Lower lobe of right lung (tissue), 2 donors: ENCODE measurements at regions not wholly inside any gene's neighbourhood (a gene's known extent, or its start where the extent isn't known, plus 50 kb on each side); places are given as distances from the start of the nearest gene placed in this dataset.

Experiments
- ATAC-seq, 2 donors: fragments of 200-7000 bp; cut with Tn5 transposase; one replicate each; pipeline ENCODE4 v1.9.1; 2020 to 2022; ENCODE audit warnings: mild to moderate bottlenecking in 2 of 2, moderate library complexity in 2 of 2
- DNase-seq: peaks from one replicate; pipeline ENCODE4 v3.0.0-alpha.2; 2020
- H3K27ac ChIP-seq: fragments of 200-600 bp; one replicate; pipeline ENCODE4 v1.8.0; 2022
- H3K27me3 ChIP-seq: fragments of 200-600 bp; one replicate; pipeline ENCODE4 v1.8.0; 2022; ENCODE audit warnings: low read depth
- H3K36me3 ChIP-seq: fragments of 200-600 bp; one replicate; pipeline ENCODE4 v1.8.0; 2022; ENCODE audit warnings: mild to moderate bottlenecking
- H3K4me1 ChIP-seq: fragments of 200-600 bp; one replicate; pipeline ENCODE4 v1.8.0; 2022
- H3K4me3 ChIP-seq: fragments of 200-600 bp; one replicate; pipeline ENCODE4 v1.8.0; 2022; ENCODE audit warnings: mild to moderate bottlenecking
- H3K9me3 ChIP-seq: fragments of 200-600 bp; one replicate; pipeline ENCODE4 v1.8.0; 2022
- CTCF ChIP-seq: fragments of 200-600 bp; IDR thresholded peaks from one replicate; pipeline ENCODE4 v1.8.0; 2022; ENCODE audit warnings: antibody characterized with exemption, mild to moderate bottlenecking
- intact Hi-C: fragments of 100-400 bp; cut with DNase I; formaldehyde crosslinking; loops from one replicate; pipeline ENCODE4 v1.11.0; 2022
- donor health status: DM: no; HTN: yes; CAD: no; lungs with severe emphysema.

DNA sequence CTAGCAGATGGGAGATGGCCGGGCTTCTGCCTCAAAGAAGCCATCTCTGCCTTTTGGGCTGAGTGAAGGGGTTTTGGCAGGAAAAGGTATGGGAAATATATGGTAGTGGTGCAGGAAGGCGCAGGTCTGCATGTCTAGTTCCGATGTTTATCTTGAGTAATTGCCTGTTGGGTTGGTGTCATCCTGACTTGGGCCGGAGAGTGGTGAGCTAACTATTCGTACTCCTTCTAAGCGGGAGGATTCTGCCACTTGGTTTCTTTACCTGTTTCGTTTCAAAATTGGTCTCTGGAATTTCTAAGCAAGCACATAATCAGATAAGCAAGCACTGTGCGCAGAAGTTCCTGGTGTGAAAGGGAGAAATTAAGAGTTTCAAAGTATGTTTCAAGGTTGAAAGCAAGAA, 229.6 kb downstream of the SAMD5 start:
- no peaks in the 10 kb centered on the region for H3K36me3 ChIP-seq
- no peak for TF ChIP-seq CTCF
- H3K4me1 ChIP-seq = no peaks in the 10 kb centered on the region
- H3K9me3 ChIP-seq = no peaks in the 10 kb centered on the region
- no peak for DNase-seq
- no peak for ATAC-seq
- H3K27ac ChIP-seq = no peak overlapping the region
- H3K4me3 ChIP-seq = no peak overlapping the region
- no peaks in the 10 kb centered on the region for H3K27me3 ChIP-seq
- intact Hi-C loops = no loop called here

DNA sequence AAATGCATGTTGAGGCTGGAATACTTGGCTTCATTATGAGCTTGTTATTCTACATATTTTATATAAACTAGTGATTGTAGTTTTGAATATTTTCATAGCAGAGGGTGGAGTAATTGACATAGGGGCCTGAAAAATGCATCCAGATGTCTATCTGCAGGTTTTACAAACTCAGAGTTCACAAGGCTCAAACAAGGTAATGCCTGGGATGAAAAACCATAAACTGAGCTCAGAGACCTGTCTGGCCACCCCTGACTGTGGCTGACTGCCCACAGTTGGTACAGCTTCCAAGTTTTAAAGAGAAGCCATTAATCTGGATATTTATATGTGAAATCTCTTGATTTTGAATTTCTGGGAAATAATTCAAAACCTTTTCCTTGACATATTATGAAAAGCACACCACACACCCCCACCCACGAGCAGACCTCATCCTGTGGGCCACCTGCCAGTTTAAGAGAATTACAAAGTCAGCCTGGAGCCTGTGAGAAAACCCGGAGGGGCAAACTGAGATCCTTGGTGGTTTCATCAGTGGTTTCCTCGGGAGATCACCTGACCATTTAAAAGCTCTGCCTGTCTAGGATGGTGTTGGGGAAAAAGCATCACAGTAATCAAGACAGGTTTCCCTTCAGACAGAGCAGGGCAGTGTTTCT, 230.1 kb downstream of the SAMD5 start:
- Histone ChIP-seq H3K9me3 (no peaks in the 10 kb centered on the region), H3K27me3 (no peaks in the 10 kb centered on the region), H3K36me3 (no peaks in the 10 kb centered on the region), H3K27ac (no peak overlapping the region), H3K4me3 (no peak overlapping the region), H3K4me1 (no peaks in the 10 kb centered on the region)
- TF ChIP-seq CTCF = no peak
- ATAC-seq (no peak), DNase-seq (no peak)
- intact Hi-C loops = no loop called here

DNA sequence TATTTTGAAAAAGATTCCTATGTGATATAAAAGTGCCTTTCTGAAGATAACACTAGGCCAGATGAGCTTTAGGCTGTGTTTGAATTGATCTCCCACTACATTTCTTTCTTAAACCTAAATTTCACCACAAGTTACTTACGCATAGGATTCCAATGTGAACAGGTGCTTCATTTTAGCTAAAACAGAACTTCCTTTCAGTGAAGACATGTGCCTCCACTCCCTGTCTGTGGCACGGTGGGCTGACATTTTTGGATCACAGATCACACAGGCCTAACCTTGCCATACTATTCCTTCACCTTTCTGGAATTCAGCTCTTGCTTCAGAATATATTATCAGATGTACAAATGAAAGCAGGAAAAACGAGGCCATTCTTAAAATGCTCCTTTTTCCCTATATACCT, 231.8 kb downstream of the SAMD5 start:
- no peaks in the 10 kb centered on the region for H3K9me3 ChIP-seq
- no peak overlapping the region for H3K27ac ChIP-seq
- H3K27me3 ChIP-seq = no peaks in the 10 kb centered on the region
- ATAC-seq = no peak
- H3K4me3 ChIP-seq = no peak overlapping the region
- no peaks in the 10 kb centered on the region for H3K36me3 ChIP-seq
- DNase-seq = no peak
- intact Hi-C loops = no loop called here
- H3K4me1 ChIP-seq = no peaks in the 10 kb centered on the region
- no peak for TF ChIP-seq CTCF

DNA sequence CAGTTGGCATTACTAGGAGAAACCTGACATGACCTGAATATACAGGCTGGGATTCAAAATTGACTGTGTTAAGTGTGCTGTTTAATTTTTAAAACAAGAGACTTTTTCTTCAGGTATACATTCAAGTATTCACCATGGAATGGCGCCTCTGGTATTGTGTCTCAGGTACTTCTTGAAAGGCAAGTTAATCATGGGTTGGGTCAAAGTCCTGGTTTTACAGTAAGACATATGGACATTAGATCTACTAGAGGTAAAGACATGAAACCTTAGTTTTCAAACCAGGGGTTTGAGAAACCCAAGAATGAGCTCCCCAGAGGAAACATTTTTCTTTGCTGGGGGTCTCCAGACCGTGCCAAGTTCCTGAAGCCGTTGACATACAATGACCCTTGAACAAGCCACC, 232.4 kb downstream of the SAMD5 start:
- TF ChIP-seq CTCF = no peak
- Histone ChIP-seq H3K9me3 (no peaks in the 10 kb centered on the region), H3K27ac (no peak overlapping the region), H3K36me3 (no peaks in the 10 kb centered on the region), H3K27me3 (no peaks in the 10 kb centered on the region), H3K4me1 (no peaks in the 10 kb centered on the region), H3K4me3 (no peak overlapping the region)
- DNase-seq = no peak
- no peak for ATAC-seq
- intact Hi-C loops = no loop called here

DNA sequence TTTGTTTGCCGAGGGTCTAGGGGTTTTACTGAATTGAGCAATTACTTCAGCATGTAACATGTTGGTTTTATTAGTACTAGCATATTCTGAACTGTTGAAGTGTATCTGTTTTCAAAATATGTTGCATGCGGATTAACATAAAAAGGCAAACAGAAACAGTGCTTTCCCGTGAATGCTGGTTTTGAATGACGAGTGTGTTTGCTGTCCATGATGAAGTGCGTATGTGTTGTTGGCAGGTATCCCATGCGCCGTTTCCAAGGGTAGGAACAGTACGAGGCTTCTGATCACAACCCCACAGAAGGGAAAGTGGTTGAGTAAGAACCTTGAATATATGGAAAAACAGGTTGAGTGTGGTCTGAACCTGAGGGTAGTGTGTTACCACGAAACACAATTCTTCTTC, 232.9 kb downstream of the SAMD5 start:
- no peaks in the 10 kb centered on the region for H3K36me3 ChIP-seq
- no peaks in the 10 kb centered on the region for H3K9me3 ChIP-seq
- H3K27me3 ChIP-seq = no peaks in the 10 kb centered on the region
- DNase-seq (peak; percentile 57), ATAC-seq (peak; percentile 52 to 63)
- H3K27ac ChIP-seq = no peak overlapping the region
- H3K4me1 ChIP-seq = no peaks in the 10 kb centered on the region
- no peak for TF ChIP-seq CTCF
- no peak overlapping the region for H3K4me3 ChIP-seq
- intact Hi-C loops = no loop called here

GRCh38 chr6:147742440-147742839, 233.9 kb downstream of the SAMD5 start:
- Histone ChIP-seq H3K27me3 (no peaks in the 10 kb centered on the region), H3K27ac (no peak overlapping the region), H3K4me3 (no peak overlapping the region), H3K4me1 (no peaks in the 10 kb centered on the region), H3K9me3 (no peaks in the 10 kb centered on the region), H3K36me3 (no peaks in the 10 kb centered on the region)
- intact Hi-C loops = no loop called here
- no peak for TF ChIP-seq CTCF
- DNase-seq = no peak
- ATAC-seq = no peak
